ENCODE measurements at regions not wholly inside any gene's neighbourhood (a gene's known extent, or its start where the extent isn't known, plus 50 kb on each side); places are given as distances from the start of the nearest gene placed in this dataset.

DNA sequence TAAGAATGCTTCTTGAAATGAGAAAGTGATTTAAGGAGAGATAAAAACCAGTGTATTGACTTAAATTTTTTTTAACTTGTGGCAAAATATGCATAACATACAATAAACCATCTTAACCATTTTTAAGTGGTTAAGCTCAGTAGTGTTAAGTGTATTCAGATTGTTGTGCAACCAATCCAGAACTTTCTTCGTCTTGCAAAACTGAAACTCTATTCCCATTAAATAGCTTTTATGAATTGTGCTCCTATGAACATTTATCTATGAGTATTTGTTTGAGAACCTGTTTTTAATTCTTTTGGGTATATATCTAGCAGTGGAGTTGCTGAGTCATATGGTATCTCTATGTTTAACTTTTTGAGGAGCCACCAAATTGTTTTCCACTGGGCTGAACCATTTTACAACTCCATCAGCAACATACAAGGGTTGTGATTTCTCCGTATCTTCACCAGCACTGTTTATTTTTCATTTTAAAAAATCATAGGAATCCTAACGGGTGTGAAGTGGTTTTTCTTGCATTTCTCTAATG, 76.6 kb upstream of the ACTBL2 start:
- no peaks in the 10 kb centered on the region for H3K9me3 ChIP-seq (replicated peaks; ENCODE audit: insufficient read depth, low read length)
- TF ChIP-seq EZH2phosphoT487 (IDR thresholded peaks at IDR 0.05; ENCODE audit: low read length) (no peak), EZH2 (optimal IDR thresholded peaks at IDR 0.05; ENCODE audit: low read depth, low read length) (no peak)
- TF ChIP-seq, protein P1, sequence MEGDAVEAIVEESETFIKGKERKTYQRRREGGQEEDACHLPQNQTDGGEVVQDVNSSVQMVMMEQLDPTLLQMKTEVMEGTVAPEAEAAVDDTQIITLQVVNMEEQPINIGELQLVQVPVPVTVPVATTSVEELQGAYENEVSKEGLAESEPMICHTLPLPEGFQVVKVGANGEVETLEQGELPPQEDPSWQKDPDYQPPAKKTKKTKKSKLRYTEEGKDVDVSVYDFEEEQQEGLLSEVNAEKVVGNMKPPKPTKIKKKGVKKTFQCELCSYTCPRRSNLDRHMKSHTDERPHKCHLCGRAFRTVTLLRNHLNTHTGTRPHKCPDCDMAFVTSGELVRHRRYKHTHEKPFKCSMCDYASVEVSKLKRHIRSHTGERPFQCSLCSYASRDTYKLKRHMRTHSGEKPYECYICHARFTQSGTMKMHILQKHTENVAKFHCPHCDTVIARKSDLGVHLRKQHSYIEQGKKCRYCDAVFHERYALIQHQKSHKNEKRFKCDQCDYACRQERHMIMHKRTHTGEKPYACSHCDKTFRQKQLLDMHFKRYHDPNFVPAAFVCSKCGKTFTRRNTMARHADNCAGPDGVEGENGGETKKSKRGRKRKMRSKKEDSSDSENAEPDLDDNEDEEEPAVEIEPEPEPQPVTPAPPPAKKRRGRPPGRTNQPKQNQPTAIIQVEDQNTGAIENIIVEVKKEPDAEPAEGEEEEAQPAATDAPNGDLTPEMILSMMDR (IDR thresholded peaks at IDR 0.05; ENCODE audit: low read length) = no peak

DNA sequence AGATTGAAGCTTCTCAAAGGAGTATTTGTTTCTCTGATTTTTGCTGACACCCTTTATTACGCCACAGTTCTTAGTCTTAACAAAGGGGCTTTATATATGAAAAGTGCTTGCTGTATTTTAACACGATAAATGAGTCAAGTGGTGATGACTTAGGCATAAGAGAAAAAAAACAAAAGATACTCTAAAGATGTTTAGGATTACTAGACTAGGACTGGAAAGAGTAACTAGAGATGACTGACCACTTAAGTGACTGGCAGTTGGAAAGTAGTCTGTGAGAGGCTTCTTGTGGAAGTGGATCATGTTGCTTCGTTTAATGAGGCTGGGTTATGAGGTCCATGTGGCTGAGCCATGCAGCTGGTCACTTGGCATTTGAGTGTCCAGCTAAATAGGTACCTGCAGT, 69.4 kb upstream of the ACTBL2 start:
- Histone ChIP-seq H3K4me1 (ENCODE audit: low read length) (no peaks in the 10 kb centered on the region; the same call in 1 of the 2 replicates), H3K9me3 (replicated peaks; ENCODE audit: insufficient read depth, low read length) (no peaks in the 10 kb centered on the region), H3K9ac (ENCODE audit: low read length) (no peak overlapping the region), H2AFZ (ENCODE audit: low read length) (no peak overlapping the region), H3K4me3 (ENCODE audit: low read length) (no peak overlapping the region), H4K20me1 (ENCODE audit: insufficient read depth, low read length) (no peaks in the 10 kb centered on the region), H3F3A (ENCODE audit: insufficient read depth, low read length) (no peaks in the 10 kb centered on the region), H3K36me3 (replicated peaks; ENCODE audit: insufficient read depth, low read length) (no peaks in the 10 kb centered on the region), H3K27ac (ENCODE audit: low read length) (no peak overlapping the region), H3K27me3 (replicated peaks; ENCODE audit: insufficient read depth, low read length) (no peaks in the 10 kb centered on the region), H3K9me2 (replicated peaks; ENCODE audit: insufficient read depth, low read length) (no peaks in the 10 kb centered on the region), H3K4me2 (ENCODE audit: low read depth, low read length) (no peak overlapping the region), H3K79me2 (ENCODE audit: low read length) (no peaks in the 10 kb centered on the region)
- no peak for TF ChIP-seq EZH2 (optimal IDR thresholded peaks at IDR 0.05; ENCODE audit: low read depth, low read length)
- DNase-seq = no peak

More for the DNA sequence above, 76.6 kb upstream of the ACTBL2 start:
- Histone ChIP-seq H3K27me3 (replicated peaks; ENCODE audit: insufficient read depth, low read length) (no peaks in the 10 kb centered on the region), H3K79me2 (ENCODE audit: low read length) (no peaks in the 10 kb centered on the region), H3K4me2 (ENCODE audit: low read depth, low read length) (no peak overlapping the region), H3K27ac (ENCODE audit: low read length) (no peak overlapping the region), H3F3A (ENCODE audit: insufficient read depth, low read length) (no peaks in the 10 kb centered on the region), H3K9ac (ENCODE audit: low read length) (no peak overlapping the region), H3K4me3 (ENCODE audit: low read length) (no peak overlapping the region), H4K20me1 (ENCODE audit: insufficient read depth, low read length) (no peaks in the 10 kb centered on the region), H2AFZ (ENCODE audit: low read length) (no peak overlapping the region), H3K36me3 (replicated peaks; ENCODE audit: insufficient read depth, low read length) (no peaks in the 10 kb centered on the region), H3K4me1 (ENCODE audit: low read length) (no peaks in the 10 kb centered on the region), H3K9me2 (replicated peaks; ENCODE audit: insufficient read depth, low read length) (no peaks in the 10 kb centered on the region)
- DNase-seq = no peak

DNA sequence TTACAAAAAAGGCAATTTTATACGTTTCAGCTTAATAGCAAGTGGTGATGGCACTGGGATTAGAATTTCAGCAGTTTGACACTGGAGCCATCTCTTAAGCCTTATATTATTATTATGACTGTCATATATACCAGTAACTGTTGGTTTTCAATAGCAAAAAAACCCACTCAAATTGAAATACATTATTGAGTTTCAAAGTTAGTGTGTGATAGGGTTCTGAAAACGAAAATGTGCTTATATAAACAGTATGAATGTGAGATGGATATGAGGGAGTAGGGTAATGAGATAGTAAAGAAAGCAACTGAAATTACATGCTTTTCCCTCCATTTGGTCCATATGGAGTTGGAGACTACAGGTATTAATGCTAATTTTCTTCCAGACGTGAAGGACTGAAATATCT, 68.6 kb upstream of the ACTBL2 start:
- H3K4me2 ChIP-seq (ENCODE audit: low read depth, low read length) = no peak overlapping the region
- no peak for TF ChIP-seq EZH2phosphoT487 (IDR thresholded peaks at IDR 0.05; ENCODE audit: low read length)
- TF ChIP-seq, protein P1 (IDR thresholded peaks at IDR 0.05; ENCODE audit: low read length) = no peak
- H3K4me1 ChIP-seq (ENCODE audit: low read length) = no peaks in the 10 kb centered on the region; the same call in 1 of the 2 replicates
- H4K20me1 ChIP-seq (ENCODE audit: insufficient read depth, low read length) = no peaks in the 10 kb centered on the region
- no peak for DNase-seq
- H3K79me2 ChIP-seq (ENCODE audit: low read length) = no peaks in the 10 kb centered on the region
- no peak overlapping the region for H2AFZ ChIP-seq (ENCODE audit: low read length)
- no peak overlapping the region for H3K27ac ChIP-seq (ENCODE audit: low read length)
- no peaks in the 10 kb centered on the region for H3F3A ChIP-seq (ENCODE audit: insufficient read depth, low read length)
- no peaks in the 10 kb centered on the region for H3K9me3 ChIP-seq (replicated peaks; ENCODE audit: insufficient read depth, low read length)
- H3K4me3 ChIP-seq (ENCODE audit: low read length) = no peak overlapping the region
- no peaks in the 10 kb centered on the region for H3K27me3 ChIP-seq (replicated peaks; ENCODE audit: insufficient read depth, low read length)
- no peaks in the 10 kb centered on the region for H3K9me2 ChIP-seq (replicated peaks; ENCODE audit: insufficient read depth, low read length)
- no peak overlapping the region for H3K9ac ChIP-seq (ENCODE audit: low read length)
- H3K36me3 ChIP-seq (replicated peaks; ENCODE audit: insufficient read depth, low read length) = no peaks in the 10 kb centered on the region

DNA sequence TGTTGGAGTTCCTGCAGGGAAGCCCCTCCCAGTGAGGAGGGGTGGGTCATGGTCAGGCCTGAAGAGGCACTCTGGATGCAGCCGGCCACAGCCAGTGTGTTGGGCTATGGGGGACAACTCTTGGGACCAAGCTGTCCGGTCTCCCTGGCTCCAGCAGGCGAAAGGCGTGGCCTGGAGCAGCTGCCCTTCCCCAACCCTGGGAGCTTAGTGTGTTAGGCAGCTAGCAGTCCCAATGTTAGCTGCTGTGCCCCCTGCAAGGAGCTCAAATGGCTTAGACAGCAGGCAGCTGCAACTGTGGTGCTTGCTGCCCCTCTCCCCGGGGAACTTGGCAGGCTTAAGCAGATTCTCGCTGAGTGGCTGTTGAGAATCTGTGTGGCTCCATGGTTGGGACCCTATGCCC, 67.5 kb upstream of the ACTBL2 start:
- Histone ChIP-seq H3K79me2 (ENCODE audit: low read length) (no peaks in the 10 kb centered on the region), H3K9ac (ENCODE audit: low read length) (no peak overlapping the region), H3K4me1 (ENCODE audit: low read length) (no peaks in the 10 kb centered on the region; the same call in 1 of the 2 replicates), H3F3A (ENCODE audit: insufficient read depth, low read length) (no peaks in the 10 kb centered on the region), H3K4me2 (ENCODE audit: low read depth, low read length) (no peak overlapping the region), H2AFZ (ENCODE audit: low read length) (no peak overlapping the region), H3K27ac (ENCODE audit: low read length) (no peak overlapping the region), H3K9me3 (replicated peaks; ENCODE audit: insufficient read depth, low read length) (no peaks in the 10 kb centered on the region), H4K20me1 (ENCODE audit: insufficient read depth, low read length) (no peaks in the 10 kb centered on the region), H3K36me3 (replicated peaks; ENCODE audit: insufficient read depth, low read length) (no peaks in the 10 kb centered on the region), H3K27me3 (replicated peaks; ENCODE audit: insufficient read depth, low read length) (no peaks in the 10 kb centered on the region), H3K4me3 (ENCODE audit: low read length) (no peak overlapping the region), H3K9me2 (replicated peaks; ENCODE audit: insufficient read depth, low read length) (no peaks in the 10 kb centered on the region)
- DNase-seq = no peak
- TF ChIP-seq, protein P1 (IDR thresholded peaks at IDR 0.05; ENCODE audit: low read length) = no peak
- TF ChIP-seq EZH2 (optimal IDR thresholded peaks at IDR 0.05; ENCODE audit: low read depth, low read length) = no peak
- no peak for TF ChIP-seq EZH2phosphoT487 (IDR thresholded peaks at IDR 0.05; ENCODE audit: low read length)

Measured in MM.1S (cell line).